Naive thymus-derived CD4-positive, alpha-beta T cell (primary cell): ENCODE measurements at regions not wholly inside any gene's neighbourhood (a gene's known extent, or its start where the extent isn't known, plus 50 kb on each side); places are given as distances from the start of the nearest gene placed in this dataset.
"Not testable (repeated sequence)": the region's sequence is repeated elsewhere in the genome, so short reads cannot be mapped to it uniquely, and the experiment has no call there.

Source experiments
- ATAC-seq: fragments of 150-1000 bp; cut with Tn5 transposase; 2 replicates; pipeline ENCODE4 v1.10.0; 2021; ENCODE audit warnings: mild to moderate bottlenecking, moderate library complexity
- CTCF ChIA-PET: fragments of 350-600 bp; sonication (Branson Sonifier 250); formaldehyde crosslinking; loops from one replicate; lab custom pipeline; 2021; ENCODE audit warnings: antibody characterized with exemption; lab: Charles Lee
- POLR2A ChIA-PET: fragments of 350-600 bp; sonication (Branson Sonifier 250); formaldehyde crosslinking; loops from one replicate; lab custom pipeline; 2021; ENCODE audit warnings: antibody characterized with exemption, inconsistent platforms; lab: Charles Lee
- DNase-seq, 9 donors: peaks; one replicate each; pipeline versions ENCODE4 v3.0.0 to v3.0.0-alpha.2; 2020 to 2022; ENCODE audit warnings: mixed read lengths in 1 of 9
- H3K27ac ChIP-seq: one replicate; pipeline ENCODE4 v1.7.0; 2013; ENCODE audit warnings: mild to moderate bottlenecking, low read depth, low read length, moderate library complexity
- H3K27me3 ChIP-seq, 2 donors: one replicate each; pipeline ENCODE4 v1.7.0; 2013; ENCODE audit warnings: low read length in 2 of 2, mild to moderate bottlenecking in 2 of 2, moderate library complexity in 2 of 2; ENCODE audit not compliant: control insufficient read depth in 2 of 2, insufficient read depth in 2 of 2
- H3K36me3 ChIP-seq, 3 experiments: 1 replicate in 2 of 3; 2 replicates in 1 of 3; pipeline ENCODE4 v1.7.0; 2013; ENCODE audit warnings: low read length in 3 of 3, mild to moderate bottlenecking in 3 of 3, moderate library complexity in 1 of 3; ENCODE audit not compliant: insufficient read depth in 3 of 3, control insufficient read depth in 2 of 3
- H3K4me1 ChIP-seq, 2 donors: one replicate each; pipeline ENCODE4 v1.7.0; 2013; ENCODE audit warnings: low read length in 2 of 2, mild to moderate bottlenecking in 2 of 2, moderate library complexity in 1 of 2; ENCODE audit not compliant: control insufficient read depth in 2 of 2, insufficient read depth in 2 of 2
- H3K4me3 ChIP-seq: 2 replicates; pipeline ENCODE4 v1.7.0; 2013; ENCODE audit warnings: mild to moderate bottlenecking, low read length
- H3K9me3 ChIP-seq, 3 experiments: 1 replicate in 2 of 3; 2 replicates in 1 of 3; pipeline ENCODE4 v1.7.0; 2013; ENCODE audit warnings: low read length in 3 of 3; ENCODE audit not compliant: control insufficient read depth in 2 of 3
- H3K27ac Mint-ChIP-seq, 9 donors: one replicate each; pipeline ENCODE4 v1.8.0; 2020 to 2022; ENCODE audit warnings: mixed read lengths in 9 of 9, mild to moderate bottlenecking in 8 of 9, moderate library complexity in 5 of 9, inconsistent platforms in 2 of 9
- H3K27me3 Mint-ChIP-seq, 5 donors: one replicate each; pipeline ENCODE4 v1.8.0; 2021 to 2022; ENCODE audit warnings: mixed read lengths in 5 of 5, mild to moderate bottlenecking in 1 of 5
- H3K36me3 Mint-ChIP-seq, 5 donors: one replicate each; pipeline ENCODE4 v1.8.0; 2020 to 2022; ENCODE audit warnings: mixed read lengths in 5 of 5, mild to moderate bottlenecking in 3 of 5, inconsistent platforms in 1 of 5
- H3K4me1 Mint-ChIP-seq, 7 donors: one replicate each; pipeline ENCODE4 v1.8.0; 2020 to 2022; ENCODE audit warnings: mixed read lengths in 7 of 7, mild to moderate bottlenecking in 3 of 7, inconsistent platforms in 1 of 7
- H3K4me3 Mint-ChIP-seq, 10 donors: one replicate each; pipeline ENCODE4 v1.8.0; 2020 to 2022; ENCODE audit warnings: mild to moderate bottlenecking in 10 of 10, mixed read lengths in 10 of 10, moderate library complexity in 6 of 10, inconsistent platforms in 2 of 10
- H3K9me3 Mint-ChIP-seq, 11 donors: one replicate each; pipeline ENCODE4 v1.8.0; 2020 to 2022; ENCODE audit warnings: mixed read lengths in 11 of 11, mild to moderate bottlenecking in 4 of 11, inconsistent platforms in 1 of 11, moderate library complexity in 1 of 11
- intact Hi-C, 2 donors: fragments of 100-400 bp; cut with micrococcal nuclease; formaldehyde crosslinking; loops; one replicate each; pipeline ENCODE4 v1.15.1; 2023

- H3K27me3 ChIP-seq, H3K27ac ChIP-seq, H3K9me3 ChIP-seq, H3K27ac Mint-ChIP-seq, POLR2A ChIA-PET, H3K4me1 Mint-ChIP-seq, H3K36me3 Mint-ChIP-seq, H3K4me3 ChIP-seq, H3K36me3 ChIP-seq, intact Hi-C loops, ATAC-seq, H3K4me3 Mint-ChIP-seq, DNase-seq, CTCF ChIA-PET, H3K4me1 ChIP-seq: not testable (repeated sequence)
- Mint-ChIP-seq H3K9me3 (peaks cover 0 to 12% (median 4%) of the 10 kb centered on the region in 11 donors), H3K27me3 (peaks cover 0 to 12% (median 5%) of the 10 kb centered on the region in 5 donors)
Observed at GRCh38 chr9:26664087-26664773, 228.4 kb downstream of the CAAP1 start.

DNA sequence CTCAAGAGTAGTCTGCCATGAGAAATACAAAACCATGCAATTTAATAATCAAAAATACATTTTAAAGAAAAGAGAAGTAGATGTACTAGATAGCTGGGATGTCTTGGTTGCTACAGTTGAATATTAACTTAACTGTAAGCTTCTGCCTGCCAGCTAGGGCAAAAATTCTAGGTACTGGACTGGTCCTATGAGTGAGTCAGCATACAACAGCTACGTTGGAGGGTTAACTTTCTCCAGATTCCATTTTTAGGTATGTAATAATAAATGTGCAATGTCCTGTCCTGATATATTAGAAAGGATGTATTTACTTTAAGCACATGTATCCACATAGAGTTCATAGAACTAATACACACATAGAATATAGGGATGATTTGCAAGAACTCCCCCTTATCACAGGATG is 230.1 kb downstream of the CAAP1 start:
- intact Hi-C loops, result no loop called here
- no peak for DNase-seq
- ATAC-seq, result no peak
- no peak overlapping the region for H3K27ac ChIP-seq
- H3K4me3 ChIP-seq, result no peak overlapping the region
- ChIA-PET CTCF (no interaction called here), POLR2A (interaction anchor here (0.7 kb wide), 1 partner anchor 28 kb away, joined by 3 read pairs; no protein-coding TSS in a partner anchor)
- peaks cover 0 to 12% (median 4%) of the 10 kb centered on the region in 11 donors for H3K9me3 Mint-ChIP-seq
- H3K36me3 ChIP-seq, result no peaks in the 10 kb centered on the region
- no peaks in the 10 kb centered on the region for H3K4me1 Mint-ChIP-seq
- peaks cover 0 to 12% (median 5%) of the 10 kb centered on the region in 5 donors for H3K27me3 Mint-ChIP-seq
- H3K4me3 Mint-ChIP-seq, result no peak overlapping the region
- no peak overlapping the region for H3K27ac Mint-ChIP-seq
- H3K4me1 ChIP-seq, result no peaks in the 10 kb centered on the region
- no peaks in the 10 kb centered on the region for H3K9me3 ChIP-seq
- H3K27me3 ChIP-seq, result no peaks in the 10 kb centered on the region
- no peaks in the 10 kb centered on the region for H3K36me3 Mint-ChIP-seq

DNA sequence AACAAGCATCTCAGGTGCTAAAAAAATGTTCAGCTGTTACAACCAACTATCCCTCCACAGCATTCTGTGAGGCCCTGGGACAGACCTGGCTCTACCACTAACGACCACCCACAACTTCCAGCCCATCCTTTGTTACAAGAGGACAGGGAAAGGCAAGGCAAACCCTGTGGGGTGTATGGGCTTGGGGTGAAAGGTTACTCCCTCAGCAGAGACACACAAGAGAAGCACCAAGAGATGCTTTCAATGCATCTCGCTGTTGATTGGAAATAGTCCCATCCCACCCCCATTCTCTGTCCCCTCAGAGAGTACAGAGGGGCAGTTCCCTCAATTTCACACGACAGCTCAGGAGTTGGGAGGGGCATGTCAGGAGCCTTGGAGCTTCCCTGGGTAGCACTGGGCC is 234.1 kb downstream of the CAAP1 start:
- CTCF ChIA-PET, result no interaction called here
- no peaks in the 10 kb centered on the region for H3K36me3 Mint-ChIP-seq
- intact Hi-C loops, result no loop called here

DNA sequence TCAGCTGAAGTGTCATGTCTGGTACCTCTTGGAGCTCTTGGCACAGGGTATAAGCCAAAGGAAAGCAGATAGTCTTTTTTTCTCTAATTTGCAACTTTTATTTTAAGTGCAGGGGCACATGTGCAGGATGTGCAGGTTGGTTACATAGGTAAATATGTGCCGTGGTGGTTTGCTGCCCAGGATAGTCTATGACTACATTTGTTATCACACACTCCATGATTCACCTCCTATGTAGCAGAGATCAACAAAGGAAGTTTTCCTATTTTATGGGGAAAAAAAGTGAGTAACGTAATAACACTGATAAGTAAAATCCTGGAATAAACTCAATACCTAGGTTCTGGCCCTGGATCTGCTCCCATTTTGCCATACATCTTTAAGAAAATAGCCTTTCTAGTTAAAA is 234.6 kb downstream of the CAAP1 start:
- no peaks in the 10 kb centered on the region for H3K36me3 Mint-ChIP-seq
- H3K4me3 Mint-ChIP-seq, result no peak overlapping the region
- DNase-seq (no peak), ATAC-seq (no peak)
- Histone ChIP-seq H3K27ac (no peak overlapping the region), H3K36me3 (no peaks in the 10 kb centered on the region), H3K4me3 (no peak overlapping the region), H3K27me3 (no peaks in the 10 kb centered on the region), H3K9me3 (no peaks in the 10 kb centered on the region), H3K4me1 (no peaks in the 10 kb centered on the region)
- H3K27me3 Mint-ChIP-seq, result peaks cover 0 to 12% (median 4%) of the 10 kb centered on the region in 5 donors
- CTCF ChIA-PET, result no interaction called here
- intact Hi-C loops, result no loop called here
- H3K27ac Mint-ChIP-seq, result no peak overlapping the region
- H3K4me1 Mint-ChIP-seq, result no peaks in the 10 kb centered on the region
- POLR2A ChIA-PET, result no interaction called here
- peaks cover 0 to 8% (median 4%) of the 10 kb centered on the region in 11 donors for H3K9me3 Mint-ChIP-seq

More for the DNA sequence above, 234.1 kb downstream of the CAAP1 start:
- POLR2A ChIA-PET, result no interaction called here
- no peak overlapping the region for H3K4me3 Mint-ChIP-seq
- H3K27ac Mint-ChIP-seq, result no peak overlapping the region
- no peaks in the 10 kb centered on the region for H3K4me1 Mint-ChIP-seq
- no peaks in the 10 kb centered on the region for H3K9me3 ChIP-seq
- ATAC-seq, result no peak
- no peak overlapping the region for H3K27ac ChIP-seq
- H3K4me1 ChIP-seq, result no peaks in the 10 kb centered on the region
- H3K4me3 ChIP-seq, result no peak overlapping the region
- DNase-seq, result no peak
- H3K27me3 ChIP-seq, result no peaks in the 10 kb centered on the region
- H3K36me3 ChIP-seq, result no peaks in the 10 kb centered on the region
- peaks cover 0 to 12% (median 4%) of the 10 kb centered on the region in 5 donors for H3K27me3 Mint-ChIP-seq
- peaks cover 0 to 8% (median 4%) of the 10 kb centered on the region in 11 donors for H3K9me3 Mint-ChIP-seq

- intact Hi-C loops, result no loop called here
- CTCF ChIA-PET, result no interaction called here
- H3K9me3 Mint-ChIP-seq, result peaks cover 0 to 7% (median 0%) of the 10 kb centered on the region in 11 donors
Observed at GRCh38 chr9:26656003-26656870, 236.4 kb downstream of the CAAP1 start.

DNA sequence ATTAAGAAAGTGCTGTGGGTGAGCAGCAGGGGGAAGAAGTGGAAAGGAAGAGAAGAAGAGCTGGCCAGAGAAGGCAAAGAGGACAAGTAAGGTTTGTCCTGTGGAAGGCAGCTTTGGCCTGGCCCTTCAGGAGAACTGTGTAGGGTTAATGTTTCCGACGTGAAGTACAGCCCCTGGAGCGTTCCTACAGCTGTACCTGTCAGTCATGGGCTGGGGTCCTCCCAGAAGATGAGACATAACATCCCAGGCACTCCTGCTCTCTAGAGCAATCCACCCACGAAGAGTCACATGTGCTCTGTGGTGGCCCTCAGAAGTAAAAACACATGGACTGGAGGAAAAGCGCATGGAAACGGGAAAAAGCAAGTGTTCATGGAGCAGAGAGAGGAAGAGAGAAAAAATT is 237.4 kb downstream of the CAAP1 start:
- ATAC-seq (no peak), DNase-seq (no peak)
- intact Hi-C loops, result no loop called here
- H3K27ac ChIP-seq, result no peak overlapping the region
- H3K27me3 ChIP-seq, result no peaks in the 10 kb centered on the region
- H3K4me3 Mint-ChIP-seq, result no peak overlapping the region
- H3K4me3 ChIP-seq, result no peak overlapping the region
- H3K27ac Mint-ChIP-seq, result no peak overlapping the region
- peaks cover 0 to 7% (median 0%) of the 10 kb centered on the region in 11 donors for H3K9me3 Mint-ChIP-seq
- no peaks in the 10 kb centered on the region for H3K36me3 ChIP-seq
- no peaks in the 10 kb centered on the region for H3K36me3 Mint-ChIP-seq
- ChIA-PET POLR2A (no interaction called here), CTCF (no interaction called here)
- no peaks in the 10 kb centered on the region for H3K4me1 Mint-ChIP-seq
- H3K27me3 Mint-ChIP-seq, result no peaks in the 10 kb centered on the region
- H3K4me1 ChIP-seq, result no peaks in the 10 kb centered on the region
- no peaks in the 10 kb centered on the region for H3K9me3 ChIP-seq

More at GRCh38 chr9:26656003-26656870, 236.4 kb downstream of the CAAP1 start:
- no peak for DNase-seq
- Histone ChIP-seq H3K27me3 (no peaks in the 10 kb centered on the region), H3K4me3 (no peak overlapping the region), H3K36me3 (no peaks in the 10 kb centered on the region), H3K4me1 (no peaks in the 10 kb centered on the region), H3K9me3 (no peaks in the 10 kb centered on the region), H3K27ac (no peak overlapping the region)
- ATAC-seq, result no peak
- POLR2A ChIA-PET, result no interaction called here
- H3K27ac Mint-ChIP-seq, result no peak overlapping the region
- H3K4me1 Mint-ChIP-seq, result no peaks in the 10 kb centered on the region
- H3K27me3 Mint-ChIP-seq, result peaks cover 0 to 4% (median under 1%) of the 10 kb centered on the region in 5 donors
- H3K4me3 Mint-ChIP-seq, result no peak overlapping the region
- H3K36me3 Mint-ChIP-seq, result no peaks in the 10 kb centered on the region
